NCI-H146 (cell line): ENCODE measurements at regions not wholly inside any gene's neighbourhood (a gene's known extent, or its start where the extent isn't known, plus 50 kb on each side); places are given as distances from the start of the nearest gene placed in this dataset.
"Not testable (repeated sequence)": the region's sequence is repeated elsewhere in the genome, so short reads cannot be mapped to it uniquely, and the experiment has no call there.

Source experiments
- DNase-seq: peaks from one replicate; lab custom pipeline; 2025; lab: John Stamatoyannopoulos, UW

GRCh38 chr2:111287646-111288568 lies 167.2 kb downstream of the BCL2L11 start:
- DNase-seq = not testable (repeated sequence)

DNA sequence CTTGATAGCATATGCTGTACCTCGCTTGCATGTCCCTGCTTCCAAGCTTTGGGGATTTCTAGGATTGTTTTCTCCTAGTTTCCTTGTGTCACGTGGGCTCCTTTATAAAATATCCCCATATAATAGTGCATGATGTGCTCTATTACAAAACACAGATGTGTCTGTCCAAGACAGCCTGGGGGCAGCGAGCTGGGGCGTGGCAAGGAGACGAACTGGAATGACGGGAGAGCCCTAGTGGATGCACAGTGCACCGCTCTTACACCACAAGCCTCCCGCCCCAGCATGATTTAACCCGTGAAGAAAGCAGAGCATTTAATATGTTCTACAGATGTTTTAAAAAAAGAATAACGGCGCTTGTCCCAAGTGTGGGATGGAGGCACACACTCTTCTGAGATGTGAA lies 169.7 kb downstream of the BCL2L11 start:
- not testable (repeated sequence) for DNase-seq

GRCh38 chr2:111291566-111291965 lies 170.9 kb downstream of the BCL2L11 start:
- DNase-seq = not testable (repeated sequence)

- DNase-seq = not testable (repeated sequence)
Measured at GRCh38 chr2:111292232-111292968, 171.7 kb downstream of the BCL2L11 start.

DNA sequence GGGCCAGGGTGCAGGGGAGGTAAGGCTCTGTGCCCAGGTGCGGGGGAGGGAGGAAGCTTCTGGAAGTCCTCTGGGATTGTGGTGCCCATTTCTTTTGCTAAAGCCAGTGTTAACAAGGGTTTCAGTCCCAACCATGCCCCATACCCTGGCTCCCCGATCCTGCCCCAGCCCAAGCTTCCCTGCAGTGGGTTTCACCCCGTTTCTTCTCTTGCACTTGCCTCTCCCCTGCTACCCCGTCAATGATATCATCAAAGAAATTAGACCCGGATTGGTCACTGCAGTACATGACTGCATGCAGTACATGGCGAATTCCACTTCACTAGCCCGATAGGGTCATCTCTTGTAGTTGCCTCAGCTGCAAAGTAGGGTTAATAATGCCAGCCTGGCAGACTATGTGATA lies 174.0 kb downstream of the BCL2L11 start:
- DNase-seq = not testable (repeated sequence)

- not testable (repeated sequence) for DNase-seq
Measured at GRCh38 chr2:111296122-111296804, 175.5 kb downstream of the BCL2L11 start.

DNA sequence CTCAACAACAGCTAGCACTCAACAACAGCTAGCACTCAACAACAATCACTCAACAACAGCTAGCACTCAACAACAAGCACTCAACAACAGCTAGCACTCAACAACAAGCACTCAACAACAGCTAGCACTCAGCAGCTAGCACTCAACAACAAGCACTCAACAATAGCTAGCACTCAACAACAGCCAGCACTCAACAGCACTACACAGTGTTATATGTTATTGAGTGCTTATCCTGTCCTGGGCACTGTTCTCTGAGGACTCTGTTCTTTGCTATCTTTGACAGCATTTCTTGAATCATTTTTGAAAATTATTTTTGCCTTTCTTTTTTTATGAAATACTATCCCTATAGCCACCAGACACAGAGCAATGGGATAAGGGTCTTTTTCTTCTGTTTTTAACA lies 176.4 kb downstream of the BCL2L11 start:
- not testable (repeated sequence) for DNase-seq

DNA sequence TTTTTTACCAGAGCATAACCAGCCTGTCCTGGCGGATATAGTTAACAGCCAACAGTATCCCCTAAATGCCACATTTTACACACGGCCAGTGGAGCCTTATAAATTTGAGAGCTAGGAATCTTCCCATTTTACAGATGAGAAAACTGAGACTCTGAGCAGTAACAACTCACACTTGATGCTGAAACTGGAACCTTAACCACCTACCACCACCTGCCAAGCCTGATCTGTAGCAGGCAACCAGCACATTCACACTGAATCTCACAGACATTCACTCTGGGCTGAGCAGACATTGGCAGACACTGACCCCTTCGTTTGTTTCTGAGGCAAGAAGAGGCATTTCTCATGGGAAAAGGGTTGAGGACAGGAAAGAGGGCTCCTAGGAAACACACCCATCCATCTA lies 178.2 kb downstream of the BCL2L11 start:
- DNase-seq = not testable (repeated sequence)

GRCh38 chr2:111299635-111300034 lies 178.9 kb downstream of the BCL2L11 start:
- not testable (repeated sequence) for DNase-seq

DNA sequence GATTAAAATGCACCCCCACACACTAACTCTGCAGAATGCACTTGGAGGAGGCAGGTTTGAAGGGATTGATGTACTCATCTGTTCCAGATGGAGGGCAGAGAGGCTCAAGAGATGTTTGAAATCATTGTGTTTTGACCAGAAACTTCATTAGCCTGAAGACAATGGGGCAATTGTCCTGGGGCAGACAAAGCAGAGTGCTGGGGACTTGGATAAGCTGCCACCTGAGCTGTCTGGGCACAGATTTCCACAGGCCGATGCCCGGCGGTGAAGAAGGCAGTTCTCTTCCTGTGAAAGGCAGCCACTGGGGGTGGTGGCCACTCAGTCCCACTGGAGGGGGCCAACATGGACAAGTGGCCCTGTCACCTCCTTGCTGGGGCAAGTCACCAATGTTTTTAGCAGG lies 181.0 kb downstream of the BCL2L11 start:
- DNase-seq = not testable (repeated sequence)

DNA sequence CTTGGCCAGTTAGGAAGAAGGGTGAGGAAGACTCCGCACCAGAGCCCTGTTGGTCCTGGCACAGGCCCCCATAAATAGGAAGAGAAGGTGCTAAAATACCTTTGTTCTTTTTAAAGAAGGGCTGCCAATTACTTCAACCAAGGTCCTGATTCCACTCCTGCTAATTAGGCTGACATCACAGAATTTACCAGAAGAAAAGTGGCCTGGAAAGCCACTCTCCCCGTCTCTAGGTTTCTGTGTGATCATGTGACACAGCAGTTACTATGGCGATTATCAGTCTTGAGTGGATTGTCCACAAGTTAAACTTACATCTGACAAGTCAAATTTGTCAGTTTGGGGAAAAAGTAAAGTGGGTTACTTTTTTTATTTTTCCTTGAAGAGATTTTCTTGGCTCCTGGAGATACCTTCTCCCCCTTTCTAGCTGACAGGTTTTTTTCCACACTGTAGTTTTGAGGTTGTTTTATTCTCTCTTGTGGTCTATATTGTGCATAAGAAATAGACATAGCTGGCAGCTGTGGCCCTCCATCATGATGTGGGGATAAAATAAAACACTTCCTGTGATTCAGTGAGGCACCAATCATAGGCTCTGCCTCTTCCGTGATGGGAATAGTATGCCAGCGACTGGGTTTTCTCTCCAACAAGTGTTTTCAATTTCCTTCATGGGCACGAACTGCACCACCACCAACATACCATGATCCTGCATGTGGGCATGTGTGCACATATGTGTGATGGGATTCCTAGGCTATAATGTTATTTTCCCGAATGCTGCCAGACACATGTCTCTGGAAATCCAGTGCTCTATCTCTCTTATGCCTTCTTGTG lies 181.9 kb downstream of the BCL2L11 start:
- not testable (repeated sequence) for DNase-seq

DNA sequence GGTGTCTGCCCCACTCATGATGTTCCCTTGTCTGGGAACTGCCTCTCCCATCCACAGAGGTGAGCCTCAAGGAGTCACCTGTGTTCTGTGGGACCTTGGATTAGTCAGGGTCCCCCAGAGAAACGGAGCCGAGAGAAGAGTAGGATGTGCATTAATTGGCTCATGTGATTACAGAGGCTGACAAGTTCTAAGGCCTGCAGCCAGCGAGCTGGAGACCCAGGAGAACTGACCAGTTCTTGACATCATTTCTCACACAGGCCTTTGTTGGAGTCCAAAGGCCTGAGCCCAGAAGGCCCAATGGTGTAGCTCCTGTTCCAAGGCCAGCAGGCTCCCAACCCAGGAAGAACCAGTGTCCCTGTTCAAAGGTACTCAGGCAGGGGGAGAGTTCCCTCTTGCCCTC lies 186.6 kb downstream of the BCL2L11 start:
- DNase-seq = not testable (repeated sequence)

DNA sequence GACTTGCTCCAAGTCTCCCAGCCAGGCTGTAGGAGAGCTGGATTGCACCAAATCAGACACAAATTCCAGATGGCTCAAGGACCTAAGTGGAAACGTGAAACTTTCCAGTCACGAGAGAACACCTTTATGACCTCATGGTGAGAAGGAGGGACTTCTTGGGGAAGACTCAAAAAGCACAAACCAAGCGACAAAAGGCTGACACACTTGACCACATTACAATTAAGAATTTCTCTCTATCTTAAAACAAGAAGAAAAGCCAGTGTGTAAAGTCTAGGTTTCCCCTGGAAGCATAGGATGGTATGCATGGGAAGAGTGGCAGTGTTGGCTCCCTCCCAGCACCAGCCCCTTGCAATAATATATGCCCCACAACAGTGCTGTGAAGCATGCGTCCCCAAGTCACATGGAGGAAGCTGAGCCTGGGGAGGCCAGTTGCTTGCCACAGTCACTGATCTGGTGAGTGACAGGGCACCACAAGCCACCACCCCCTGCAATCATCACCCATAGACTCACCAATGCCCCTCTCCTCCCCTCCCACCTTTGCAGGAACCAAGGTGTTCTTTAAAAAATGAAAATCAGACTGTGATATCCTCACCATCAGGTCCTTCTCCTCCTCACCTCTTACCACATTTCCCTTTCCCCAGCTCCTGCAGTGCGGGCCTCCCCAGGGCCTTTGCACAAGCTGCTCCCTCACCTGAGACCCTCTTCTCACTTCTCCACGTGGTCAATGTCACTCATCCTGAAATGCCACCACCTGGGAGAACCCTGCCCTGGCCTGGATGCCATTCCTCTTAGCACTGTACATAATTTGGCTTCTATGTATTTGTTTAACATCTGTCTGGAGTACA lies 188.7 kb downstream of the BCL2L11 start:
- not testable (repeated sequence) for DNase-seq

- not testable (repeated sequence) for DNase-seq
Measured at GRCh38 chr2:111310395-111310794, 189.7 kb downstream of the BCL2L11 start.

DNA sequence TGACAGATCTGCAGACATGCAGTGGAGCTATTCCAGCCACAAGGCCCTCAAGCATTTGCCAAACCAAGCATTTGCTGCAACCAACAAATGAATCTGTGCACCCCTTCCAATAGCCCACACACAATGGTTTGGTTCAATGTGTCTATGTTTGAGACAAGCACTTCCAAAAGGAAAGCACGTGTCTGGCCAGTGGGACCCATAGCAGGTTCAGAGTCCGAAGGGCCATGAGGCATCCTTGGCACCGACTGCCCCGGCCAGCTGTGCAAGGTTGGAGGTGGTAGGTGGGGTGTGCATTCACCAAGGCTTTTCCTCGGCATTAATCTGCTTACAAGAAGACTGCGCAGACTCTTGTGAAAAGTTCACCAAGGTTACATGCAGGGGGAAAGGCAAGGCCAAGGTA lies 190.9 kb downstream of the BCL2L11 start:
- DNase-seq = not testable (repeated sequence)

- DNase-seq = not testable (repeated sequence)
Measured at GRCh38 chr2:111312897-111313607, 192.3 kb downstream of the BCL2L11 start.

GRCh38 chr2:111313711-111314110 lies 193.0 kb downstream of the BCL2L11 start:
- not testable (repeated sequence) for DNase-seq

GRCh38 chr2:111315188-111315917 lies 194.6 kb downstream of the BCL2L11 start:
- DNase-seq = not testable (repeated sequence)

DNA sequence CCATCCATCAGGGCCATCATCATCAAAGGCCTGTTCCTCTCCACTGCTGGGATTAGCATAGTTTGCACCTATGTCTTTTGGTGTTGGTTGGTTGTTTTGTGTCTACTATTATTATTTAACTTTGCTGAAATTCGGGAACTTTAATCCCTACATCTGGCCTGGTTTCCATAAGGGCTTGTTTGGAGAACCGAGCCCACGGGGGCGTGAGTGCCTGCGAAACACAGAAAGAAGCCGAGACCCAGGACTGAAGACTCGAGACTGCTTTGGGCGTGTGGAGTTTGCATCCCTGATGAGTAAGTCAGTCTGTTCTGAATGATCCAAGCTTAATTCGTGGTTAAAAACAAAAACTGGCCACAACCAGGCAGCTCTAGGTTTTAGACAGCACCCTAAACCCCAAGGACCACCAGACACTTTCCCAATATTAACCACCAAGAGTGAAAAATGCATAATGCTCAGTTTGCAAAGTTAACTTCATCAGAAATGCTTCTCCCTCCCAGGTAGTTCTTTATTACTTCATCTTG lies 195.6 kb downstream of the BCL2L11 start:
- not testable (repeated sequence) for DNase-seq
